NCI-H345 (cell line): ENCODE measurements at regions not wholly inside any gene's neighbourhood (a gene's known extent, or its start where the extent isn't known, plus 50 kb on each side); places are given as distances from the start of the nearest gene placed in this dataset.
A peak's percentile ranks its signal among the peaks of the same experiment; 100 is the strongest.

ENCODE experiments used
- DNase-seq: peaks from one replicate; lab custom pipeline; 2025; lab: John Stamatoyannopoulos, UW

DNA sequence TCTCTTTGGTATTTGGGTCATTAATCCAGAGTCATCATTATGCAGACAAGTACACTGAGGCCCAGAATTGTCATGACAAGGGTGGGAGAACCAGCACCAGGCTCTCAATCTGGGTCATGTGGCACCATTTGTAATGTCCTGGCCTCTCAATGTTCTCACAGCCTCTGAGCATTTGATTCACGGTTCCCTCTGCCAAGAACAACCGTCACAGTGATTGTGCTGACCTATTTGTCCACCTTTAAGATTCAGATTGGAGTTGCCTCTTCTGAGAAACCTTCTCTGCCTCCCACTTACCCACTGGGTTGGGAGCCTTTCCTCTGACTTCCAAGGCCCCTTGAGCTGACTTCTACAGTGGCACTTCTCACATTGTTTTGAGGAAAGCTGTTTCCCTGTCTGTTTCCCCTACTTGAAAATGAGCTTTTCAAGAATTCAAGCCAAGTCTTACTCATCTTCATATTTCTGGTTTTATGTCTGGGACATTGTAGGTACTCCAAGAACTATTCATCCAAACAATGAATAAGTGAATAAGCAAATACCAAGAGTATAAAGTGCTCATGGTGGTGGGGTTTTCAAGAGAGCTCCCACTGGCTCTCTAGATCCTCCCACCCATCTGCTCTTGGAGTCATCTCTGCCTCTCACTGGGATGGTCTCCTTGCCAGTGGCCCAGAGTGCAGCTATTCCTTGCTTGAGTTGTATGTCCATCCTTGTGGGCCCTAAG, 126.4 kb upstream of the E2F8 start:
- no peak for DNase-seq

DNA sequence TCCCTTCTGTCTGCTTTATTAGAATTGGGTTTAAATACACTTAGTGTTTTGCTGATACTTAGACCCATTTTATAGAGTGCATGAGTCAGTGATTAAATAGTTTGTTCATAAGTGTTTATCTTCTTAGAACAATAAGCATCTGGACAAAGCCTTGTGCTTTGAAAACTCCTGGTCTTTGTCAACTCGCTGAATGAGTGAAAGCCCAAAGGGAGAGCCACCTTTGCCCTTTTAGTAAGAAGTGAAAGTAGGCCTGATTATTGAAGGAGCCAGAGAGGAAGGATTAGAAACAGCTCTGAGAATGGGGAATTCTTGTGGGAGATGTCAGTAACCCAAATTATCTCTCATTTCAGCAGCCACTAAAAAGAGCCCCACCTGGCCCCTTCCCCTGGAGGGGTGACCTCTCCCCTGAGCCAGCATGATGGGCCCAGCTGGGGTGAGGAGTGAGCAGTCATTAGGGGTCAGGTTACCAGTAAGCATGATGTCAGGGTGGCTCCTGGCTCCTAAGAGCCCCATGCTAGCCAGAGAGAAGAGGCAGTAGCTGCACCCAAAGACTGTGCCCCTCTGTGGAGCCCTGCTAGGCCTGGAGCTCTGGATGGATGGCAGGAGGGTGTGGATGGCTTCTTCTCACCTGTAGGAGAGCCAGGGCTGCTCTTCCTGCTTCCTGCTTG, 125.1 kb upstream of the E2F8 start:
- DNase-seq, result no peak

DNA sequence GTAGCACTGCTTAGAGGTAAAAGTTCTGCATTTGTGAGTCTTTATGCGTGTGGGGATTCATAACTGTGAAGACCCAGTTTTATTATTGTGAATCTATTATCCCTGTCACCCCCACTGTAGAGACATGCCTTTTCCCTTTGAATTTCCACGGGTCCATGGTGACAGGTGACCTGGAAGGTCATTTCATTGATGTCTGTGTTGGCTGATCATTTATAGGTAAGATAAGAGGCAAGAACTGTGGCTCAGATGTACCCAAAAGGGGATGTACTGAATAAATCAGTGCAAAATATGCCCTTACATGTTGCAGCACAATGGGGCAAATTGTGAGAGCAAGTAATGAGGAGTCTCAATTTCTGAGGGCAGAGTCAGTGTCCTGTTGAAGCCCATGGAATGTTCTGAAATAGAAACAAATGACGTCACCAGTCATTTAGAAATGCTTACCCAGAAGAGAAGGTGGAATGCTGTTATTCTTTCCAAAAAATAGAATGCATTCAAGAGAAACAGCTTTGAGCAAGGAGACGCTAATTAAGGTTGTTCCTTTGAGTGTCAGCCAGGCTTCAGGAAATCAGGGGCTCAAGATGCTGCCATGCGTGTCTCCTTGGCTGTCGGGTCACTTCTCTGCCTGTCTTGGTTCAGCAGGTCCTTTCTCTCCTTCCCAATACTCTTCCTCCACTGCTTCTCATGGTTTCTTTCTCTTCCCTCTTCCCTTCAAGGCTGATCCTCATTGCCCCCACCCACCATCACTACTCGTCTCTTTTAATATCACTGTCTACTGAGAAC, 118.7 kb upstream of the E2F8 start:
- DNase-seq, result no peak

DNA sequence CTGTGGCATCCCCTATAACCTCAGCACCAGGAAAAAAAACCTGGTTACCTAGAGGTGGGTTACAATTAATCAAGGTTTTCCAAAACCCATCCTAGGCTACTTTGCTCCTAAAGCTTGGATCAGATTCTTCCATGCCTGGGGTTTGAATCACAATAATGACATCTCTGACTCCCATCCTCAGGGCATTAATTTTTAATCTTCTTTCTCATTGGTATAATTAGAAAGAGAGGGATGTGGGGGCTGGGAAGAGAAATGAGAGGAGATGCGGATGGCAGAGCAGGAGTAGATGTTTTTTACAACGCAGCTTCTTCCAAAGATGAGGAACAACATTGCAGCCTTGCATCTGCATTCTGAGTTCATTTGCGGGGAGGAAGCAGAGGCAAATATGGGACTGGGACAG, 117.2 kb upstream of the E2F8 start:
- no peak for DNase-seq

DNA sequence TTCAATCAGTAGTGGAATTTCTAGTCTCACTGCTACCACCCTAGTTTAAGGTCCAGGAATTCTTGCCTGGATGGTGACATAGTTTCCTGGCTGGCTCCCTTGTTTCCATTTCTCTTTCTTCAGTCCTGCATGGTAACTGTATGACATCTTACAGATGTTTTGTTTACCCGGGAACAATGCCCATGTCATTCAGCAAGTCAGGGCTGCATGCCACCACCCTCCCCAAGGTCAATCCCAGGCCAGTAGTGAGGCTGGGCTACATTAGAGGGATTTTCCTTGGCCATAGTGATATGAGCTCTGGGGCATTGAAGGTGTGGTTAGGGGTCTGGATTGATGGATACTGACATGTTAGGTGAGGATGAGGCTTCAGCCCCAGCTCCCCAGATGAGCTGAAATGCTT, 114.9 kb upstream of the E2F8 start:
- no peak for DNase-seq

DNA sequence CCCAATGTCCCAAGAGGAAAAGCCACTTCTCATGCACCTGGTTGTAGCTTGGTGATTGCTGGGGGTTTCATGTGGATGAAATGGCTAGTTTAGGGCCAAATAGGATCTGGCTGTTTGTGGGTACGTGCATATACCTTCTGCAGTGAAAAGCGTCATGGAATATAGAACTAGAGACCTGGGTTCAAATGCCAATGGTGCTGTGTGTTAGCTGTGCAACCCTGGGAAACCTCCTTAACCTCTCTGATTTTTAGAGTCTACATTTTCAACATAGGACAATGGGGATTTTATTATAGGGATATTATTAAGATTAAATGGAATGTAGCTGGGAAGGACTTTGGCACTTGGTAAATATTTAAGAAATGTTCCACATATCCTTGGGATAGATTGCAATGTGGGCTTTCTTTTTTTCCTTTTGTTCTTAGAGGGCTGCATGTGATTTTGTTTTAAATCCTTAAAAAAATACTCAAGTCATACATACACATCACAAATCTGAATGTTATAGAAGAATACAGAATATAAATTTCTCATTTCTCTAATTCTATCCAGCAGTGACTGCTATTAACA, 112.6 kb upstream of the E2F8 start:
- DNase-seq, result no peak

DNA sequence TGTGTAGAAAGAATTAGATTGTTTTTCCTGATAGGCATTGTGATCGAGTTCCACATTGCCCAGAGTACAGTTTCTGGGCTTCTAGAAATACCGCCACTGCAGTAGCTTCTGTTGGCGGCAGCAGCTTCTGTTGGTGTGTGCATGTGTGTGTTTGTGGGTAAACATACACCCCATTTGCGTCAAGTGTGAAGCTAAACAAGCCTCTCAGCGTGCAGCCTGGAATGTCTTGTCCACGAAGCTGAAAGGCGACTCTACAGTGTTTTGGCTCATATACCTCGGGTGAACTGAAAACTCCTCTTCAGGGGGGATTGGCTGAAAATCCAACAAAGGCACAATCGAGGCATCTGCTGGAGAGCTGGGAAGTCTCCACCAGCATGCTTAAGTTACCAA, 112.0 kb upstream of the E2F8 start:
- DNase-seq, result peak; percentile 12

DNA sequence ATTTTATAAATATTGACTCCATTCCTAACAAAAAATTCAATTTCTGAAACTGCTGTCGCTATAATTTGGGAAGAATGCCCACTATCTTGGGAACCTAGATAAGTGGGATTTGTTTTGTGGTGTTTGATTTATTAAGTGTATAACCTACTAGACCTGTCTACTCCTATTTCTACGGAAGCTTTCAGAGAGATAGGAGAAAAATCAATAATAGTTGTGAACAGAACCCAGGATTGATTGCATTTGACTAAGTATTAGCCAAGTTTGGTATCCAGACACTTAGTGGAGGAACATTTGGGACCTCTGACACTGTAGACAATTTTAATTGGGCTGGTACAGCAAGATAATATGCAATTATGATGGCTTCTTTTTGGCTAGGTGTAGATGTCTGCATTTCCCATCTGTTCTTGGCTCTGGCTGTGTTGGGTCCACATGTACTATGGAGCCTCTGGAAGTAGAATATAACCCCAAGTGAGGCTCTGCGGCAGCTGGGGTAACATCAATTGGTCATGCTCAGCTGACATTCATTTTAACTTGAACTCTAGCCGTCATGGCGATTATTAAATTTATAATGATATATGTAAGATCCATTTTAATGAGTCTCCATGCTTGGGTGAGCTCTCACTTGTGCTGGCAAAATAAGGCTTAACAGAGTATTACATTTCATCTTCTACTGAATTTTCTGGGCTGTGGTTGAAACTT, 111.5 kb upstream of the E2F8 start:
- DNase-seq, result no peak

DNA sequence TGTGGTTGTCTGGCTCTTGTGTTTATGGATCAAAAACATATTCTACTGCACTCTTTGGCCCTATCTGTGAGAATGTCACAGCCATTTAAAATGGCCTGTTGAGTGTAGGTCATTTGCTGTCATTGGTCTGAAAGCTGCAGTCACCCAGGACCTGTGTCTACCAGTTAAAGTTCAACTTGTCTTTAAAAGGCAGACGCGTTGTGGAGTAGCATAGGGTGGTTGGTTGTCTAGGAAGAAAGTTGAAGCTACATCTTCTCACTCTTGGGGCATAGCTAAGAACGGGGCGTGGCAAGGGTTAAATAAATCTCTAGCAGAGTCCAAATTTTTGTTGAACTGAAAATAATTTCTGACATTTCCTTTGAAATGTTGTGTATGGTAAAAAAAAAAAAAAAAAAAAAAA, 110.7 kb upstream of the E2F8 start:
- DNase-seq, result no peak

DNA sequence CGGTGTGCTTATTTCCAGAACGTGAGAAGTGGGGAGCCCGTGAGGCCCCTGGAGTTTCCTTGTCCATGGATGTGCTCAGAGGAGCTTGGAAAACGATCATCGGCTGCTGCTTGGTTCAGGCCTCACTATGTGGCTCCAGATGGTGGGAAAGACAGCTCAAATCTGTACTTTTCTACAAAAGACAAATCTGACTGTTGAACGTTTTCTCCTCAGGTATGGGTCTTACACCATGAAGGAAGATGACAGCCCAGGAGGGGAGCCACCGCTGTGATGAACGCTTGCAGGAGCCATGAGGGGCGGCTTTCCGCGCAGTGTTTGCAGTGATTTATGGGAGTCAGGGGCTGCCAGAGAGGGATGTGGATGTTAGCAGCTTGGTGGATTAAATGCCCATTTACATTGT, 109.4 kb upstream of the E2F8 start:
- DNase-seq, result no peak

DNA sequence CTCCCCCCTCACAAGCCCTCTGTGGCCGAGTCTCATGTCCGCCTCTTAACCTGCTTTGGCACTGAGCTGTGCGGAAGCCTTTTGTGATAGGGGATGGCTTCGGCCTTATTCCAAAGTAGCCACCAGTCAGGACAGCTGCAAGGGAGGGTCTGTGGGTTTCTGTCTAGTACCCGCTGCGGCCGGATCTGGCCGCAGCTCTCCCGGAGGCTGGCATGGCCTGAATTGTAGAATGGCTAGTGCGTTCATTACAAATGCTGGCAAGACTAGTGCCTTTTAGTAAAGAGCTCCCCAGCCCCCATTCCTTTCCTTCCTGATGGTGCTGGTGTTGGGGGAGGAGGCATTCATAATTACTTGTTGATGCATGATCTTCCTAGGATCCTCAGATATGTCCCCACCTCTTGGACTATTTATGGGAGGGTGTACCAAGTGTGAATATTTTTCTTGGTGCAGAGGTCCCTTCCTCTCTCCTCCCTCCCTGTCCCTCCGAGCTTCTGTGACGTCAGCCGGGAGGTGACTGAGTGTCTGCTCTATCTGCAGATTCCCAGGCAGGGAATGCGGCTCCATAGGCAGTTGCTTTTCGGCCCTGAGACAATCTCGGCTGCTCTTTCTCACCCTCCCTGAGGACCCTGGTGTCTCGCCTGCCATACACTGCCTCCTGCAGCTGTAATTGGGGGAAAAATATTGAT, 108.7 kb upstream of the E2F8 start:
- DNase-seq, result no peak

DNA sequence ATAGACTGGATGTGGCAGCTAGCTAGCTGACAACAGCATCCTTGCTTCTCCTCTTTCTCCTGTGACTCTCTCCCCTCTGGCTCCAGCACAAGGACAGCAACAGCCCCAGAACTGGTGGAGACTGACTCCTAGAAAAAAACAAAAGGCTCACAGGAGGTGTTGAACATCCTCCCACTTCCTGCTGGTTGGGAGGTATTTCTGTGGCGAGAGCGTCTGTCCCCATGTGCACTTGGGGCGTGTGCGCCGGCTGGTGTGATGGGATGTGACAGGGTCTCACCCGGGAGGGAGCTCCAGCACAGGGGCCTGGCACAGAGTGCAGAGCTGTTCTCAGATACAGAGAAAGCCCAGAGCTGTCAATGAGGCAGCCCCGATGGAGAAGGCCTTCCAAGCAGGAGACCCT, 107.2 kb upstream of the E2F8 start:
- DNase-seq, result no peak

DNA sequence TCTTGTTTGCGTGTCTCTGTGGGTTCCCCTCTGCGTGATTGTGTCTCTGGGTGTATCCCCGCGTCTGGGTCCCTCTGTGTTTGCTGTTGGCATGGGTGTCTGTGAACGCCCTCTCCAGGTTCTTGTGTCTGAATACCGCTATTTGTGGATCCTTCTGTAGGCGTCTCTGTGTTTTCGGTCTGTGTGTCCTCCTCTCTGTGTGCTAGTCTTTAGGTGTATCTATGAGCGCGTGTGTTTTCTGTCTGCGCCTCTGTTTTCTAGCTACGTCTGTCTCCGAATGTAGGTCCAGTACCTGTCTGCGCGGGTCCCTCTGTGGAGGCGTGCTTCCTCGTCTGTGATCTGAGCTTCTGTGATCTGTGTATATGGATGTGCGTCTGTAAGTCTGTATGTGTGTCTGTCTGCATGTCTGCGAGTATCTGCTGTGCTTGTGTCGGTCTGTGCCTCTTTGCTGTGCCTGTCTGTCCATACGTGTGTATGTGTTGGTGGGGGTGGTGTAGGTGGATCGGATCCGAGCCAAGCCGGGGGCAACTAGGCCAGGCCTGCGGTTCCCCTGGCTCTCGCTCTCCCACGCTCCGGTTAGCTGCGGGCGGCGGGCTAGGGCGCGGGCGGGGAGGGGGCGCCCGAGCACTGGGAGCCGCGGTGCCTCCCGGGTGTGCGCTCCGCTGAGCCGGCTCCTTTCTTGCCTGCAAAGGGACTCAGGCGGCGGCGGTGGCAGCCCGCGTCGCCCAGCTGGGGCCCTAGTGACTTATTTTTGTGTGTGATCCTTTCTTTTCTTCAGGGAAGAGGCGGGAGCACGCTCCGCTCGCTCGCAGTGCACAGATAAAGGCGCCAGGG, 105.3 kb upstream of the E2F8 start:
- DNase-seq, result peak; percentile 21

DNA sequence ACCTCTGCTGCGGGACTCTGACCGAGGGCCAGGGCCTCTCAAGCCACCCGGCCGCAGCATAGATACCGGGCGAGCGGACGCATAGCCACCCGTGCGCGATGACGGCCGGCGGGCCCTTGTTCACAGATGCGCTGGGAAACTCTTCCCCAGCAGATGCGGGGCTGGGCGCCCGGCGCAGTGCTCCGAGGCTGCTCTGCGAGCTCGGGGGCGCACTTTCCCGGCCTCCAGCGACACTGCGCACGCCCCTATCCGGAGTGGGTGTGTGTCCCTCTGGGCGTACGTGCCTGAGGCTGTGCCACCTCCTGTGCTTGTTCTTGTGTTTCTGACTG, 104.7 kb upstream of the E2F8 start:
- peak; percentile 29 for DNase-seq

DNA sequence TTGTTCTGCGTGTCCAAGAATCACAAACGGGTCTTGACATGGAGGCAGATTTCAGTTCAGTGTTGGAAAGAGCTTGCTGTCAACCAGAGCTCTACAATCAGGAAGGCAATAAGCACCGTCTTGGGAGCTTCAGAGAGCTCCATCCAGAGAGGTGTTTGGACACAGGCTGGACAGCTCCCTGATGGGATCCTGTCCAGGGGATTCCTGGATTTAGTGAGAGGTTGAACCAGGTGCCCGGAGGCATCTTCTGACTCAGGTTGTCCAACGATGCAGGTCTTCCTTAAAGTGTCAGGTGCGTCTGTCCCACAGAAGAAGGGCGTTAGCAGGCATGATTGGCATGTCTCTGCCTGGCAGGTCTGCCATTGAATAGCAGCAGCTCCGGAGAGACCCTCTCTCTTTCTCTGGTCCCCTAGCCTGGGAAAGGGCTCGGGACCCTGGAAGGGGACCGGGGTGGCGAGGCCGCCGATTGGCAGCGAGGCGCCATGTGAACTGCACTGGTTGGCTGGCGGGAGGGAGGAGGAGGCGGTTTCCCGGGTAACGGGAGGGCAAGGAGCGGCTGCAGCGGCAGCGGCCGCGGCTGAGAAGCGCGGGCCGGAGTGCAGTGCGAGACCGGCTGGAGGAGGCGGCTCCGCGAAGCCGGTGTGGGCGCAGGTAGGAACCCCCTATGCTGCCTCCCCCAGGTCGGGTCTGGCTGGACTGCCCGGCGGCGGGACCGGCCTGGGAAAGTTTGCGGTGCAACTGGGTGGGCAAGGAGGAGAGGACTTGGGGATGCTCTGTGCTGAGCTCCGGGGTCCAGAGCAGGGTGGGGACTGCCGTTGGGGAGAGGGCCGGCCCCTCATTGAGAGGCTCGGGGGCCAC, 104.1 kb upstream of the E2F8 start:
- DNase-seq, result peak; percentile 67

DNA sequence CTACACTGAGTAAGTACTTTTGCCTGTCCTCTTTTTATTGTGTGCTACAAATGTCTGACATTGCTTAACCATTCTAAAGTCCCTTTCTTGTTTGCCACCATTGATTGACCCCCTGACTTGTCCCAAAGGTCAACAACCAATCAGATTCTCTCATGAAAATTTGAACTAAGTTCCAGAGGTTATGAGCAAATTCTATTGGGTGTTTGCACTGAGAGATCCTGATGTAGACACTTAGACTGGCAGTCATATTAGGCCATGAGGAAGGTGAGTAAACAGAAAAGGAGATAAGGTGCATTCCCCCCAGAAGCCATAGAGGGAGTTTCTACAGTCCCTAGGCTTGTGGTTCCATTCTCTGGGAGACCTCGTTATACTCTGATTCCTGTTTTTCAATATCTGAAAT, 101.3 kb upstream of the E2F8 start:
- DNase-seq, result no peak

DNA sequence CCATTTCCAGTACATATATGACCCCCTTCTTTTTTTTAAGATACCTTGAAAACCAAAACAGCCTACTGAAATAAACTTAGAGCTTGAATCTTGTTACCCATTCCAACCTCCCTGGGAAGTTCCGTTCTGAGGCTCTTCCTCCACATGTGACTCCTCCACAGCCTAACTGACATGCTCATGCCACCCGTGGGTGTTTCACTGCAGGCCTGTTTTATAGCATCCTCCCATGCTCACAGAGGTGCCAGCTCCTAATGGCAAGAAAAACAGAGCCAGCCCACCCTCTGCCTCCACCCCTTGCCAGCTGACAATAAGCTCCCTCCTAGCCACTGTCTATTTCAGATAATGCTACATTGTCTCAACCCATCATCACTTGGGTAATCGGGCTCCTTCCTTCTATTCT, 97.6 kb upstream of the E2F8 start:
- DNase-seq, result no peak

DNA sequence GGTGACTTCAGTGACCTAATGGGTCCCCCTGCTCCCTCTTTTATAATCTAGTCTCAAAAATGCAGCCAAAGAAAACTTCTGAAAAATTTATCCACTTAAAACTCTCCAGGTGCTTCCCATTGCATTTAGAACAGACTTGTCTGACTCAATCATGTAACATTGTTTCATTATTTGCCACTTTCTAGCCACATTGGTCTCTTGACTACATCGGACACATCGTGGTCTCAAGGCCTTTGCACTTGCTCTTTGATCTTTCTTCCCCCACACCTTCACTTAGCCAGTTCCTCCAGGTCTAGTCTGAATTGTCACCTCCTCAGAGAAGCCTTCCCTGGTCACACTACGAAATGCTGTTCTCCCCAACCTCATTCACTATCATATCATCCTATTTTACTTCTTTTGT, 97.0 kb upstream of the E2F8 start:
- DNase-seq, result no peak

DNA sequence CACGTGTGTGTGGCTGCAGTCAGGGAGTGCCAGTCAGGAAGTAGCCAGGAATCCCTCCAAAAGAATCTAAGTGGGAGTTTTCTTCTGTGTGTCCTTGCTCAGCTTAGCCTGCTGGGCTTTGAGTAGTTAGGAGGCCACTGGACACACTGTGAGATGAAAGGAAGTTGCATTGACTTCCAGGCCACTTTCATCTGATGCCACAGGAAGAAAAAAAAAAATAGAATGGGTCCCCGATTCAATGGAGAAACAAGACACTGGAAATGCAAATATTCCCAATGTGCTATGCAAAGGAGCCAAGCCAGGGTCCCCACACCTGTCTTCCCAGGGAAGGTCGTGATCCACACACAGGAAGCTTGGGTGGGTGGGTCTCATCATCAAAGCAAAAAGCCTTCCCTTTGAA, 95.6 kb upstream of the E2F8 start:
- DNase-seq, result no peak

DNA sequence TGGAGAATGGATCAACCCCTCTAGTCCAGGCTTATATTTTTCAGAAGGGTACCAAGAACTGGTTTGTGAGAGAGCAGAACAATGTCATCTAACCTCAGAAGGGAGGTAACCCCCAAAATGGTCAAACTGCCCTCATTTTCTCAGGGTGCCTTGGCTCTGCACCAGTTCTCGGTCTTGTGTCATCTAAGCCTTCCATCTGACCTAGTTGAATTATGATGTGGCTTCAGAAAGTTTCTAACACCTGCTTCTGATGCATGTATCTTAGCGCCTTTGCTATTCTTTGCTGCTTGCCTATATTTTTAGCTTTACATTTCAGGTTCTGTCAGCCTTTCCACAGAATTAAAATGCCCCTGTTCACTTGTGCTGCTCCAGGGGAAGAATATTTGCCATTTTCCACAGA, 91.7 kb upstream of the E2F8 start:
- DNase-seq, result no peak
